ENCODE measurements at regions not wholly inside any gene's neighbourhood (a gene's known extent, or its start where the extent isn't known, plus 50 kb on each side); places are given as distances from the start of the nearest gene placed in this dataset.
A peak's percentile ranks its signal among the peaks of the same experiment; 100 is the strongest.
"Not testable (repeated sequence)": the region's sequence is repeated elsewhere in the genome, so short reads cannot be mapped to it uniquely, and the experiment has no call there.

DNA sequence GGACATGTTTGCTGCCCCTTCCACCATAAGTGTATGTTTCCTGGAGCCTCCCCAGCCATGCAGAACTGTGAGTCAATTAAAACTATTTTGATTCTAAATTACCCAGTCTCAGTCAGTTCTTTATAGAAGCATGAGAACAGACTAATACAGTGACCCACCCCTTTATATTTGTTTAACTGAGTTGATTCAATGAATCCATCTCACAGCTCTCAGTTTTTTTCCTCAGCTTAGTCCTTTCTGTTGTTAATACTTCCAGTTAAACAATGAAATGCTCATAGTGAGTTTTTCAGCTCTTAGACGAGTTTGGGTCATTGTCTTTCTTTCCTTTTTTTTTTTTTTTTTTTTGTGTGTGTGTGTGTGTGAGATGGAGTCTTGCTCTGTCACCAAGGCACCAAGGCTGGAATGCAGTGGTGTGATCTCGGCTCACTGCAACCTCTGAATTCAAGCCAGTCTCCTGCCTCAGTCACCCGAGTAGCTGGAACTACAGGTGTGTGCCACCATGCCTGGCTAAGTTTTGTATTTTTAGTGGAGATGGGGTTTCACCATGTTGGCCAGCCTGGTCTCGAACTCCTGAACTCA lies 627.4 kb downstream of the SPATA31A7 start:
- ATAC-seq; H3K27me3 Mint-ChIP-seq; DNase-seq; H3K9me3 Mint-ChIP-seq; H3K4me1 Mint-ChIP-seq; H3K36me3 Mint-ChIP-seq (ENCODE audit: low read depth); H3K27ac Mint-ChIP-seq; H3K4me3 Mint-ChIP-seq: not testable (repeated sequence)

DNA sequence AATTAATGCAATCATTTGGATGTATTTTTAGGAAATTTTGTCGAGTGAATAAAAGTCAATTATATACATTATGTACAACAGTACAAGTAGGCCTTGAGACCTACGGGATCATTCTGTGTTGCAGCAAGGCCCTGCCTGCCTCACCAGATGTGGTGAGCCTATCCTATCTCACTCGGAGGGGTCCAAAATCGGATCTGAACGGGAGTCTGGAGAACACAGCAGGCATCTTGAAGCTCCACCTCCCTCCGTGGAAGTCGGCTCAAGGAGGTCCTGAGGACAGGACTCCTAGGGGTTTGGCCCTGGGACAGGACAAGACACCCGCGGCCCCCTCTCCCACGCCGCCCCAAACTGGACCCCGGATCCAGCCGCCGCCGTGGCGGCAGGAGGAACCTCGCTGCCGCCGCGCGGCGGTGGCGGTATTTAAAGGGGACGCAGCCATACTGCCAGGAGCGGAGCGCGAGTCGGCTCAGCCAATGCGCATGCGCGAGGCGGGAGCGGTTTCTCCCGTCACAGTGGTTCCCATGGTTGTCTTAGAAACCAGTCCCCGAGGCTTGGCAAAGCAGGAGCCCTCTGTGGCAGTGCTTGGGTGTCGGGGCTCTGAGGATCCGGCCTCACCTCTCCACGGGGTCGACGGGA lies 663.9 kb downstream of the SPATA31A7 start:
- peak; percentile 47 for ATAC-seq
- peak; percentile 86 for DNase-seq
- not testable (repeated sequence) for H3K4me1 Mint-ChIP-seq; H3K4me3 Mint-ChIP-seq; H3K9me3 Mint-ChIP-seq; H3K27me3 Mint-ChIP-seq; H3K36me3 Mint-ChIP-seq (ENCODE audit: low read depth); H3K27ac Mint-ChIP-seq

DNA sequence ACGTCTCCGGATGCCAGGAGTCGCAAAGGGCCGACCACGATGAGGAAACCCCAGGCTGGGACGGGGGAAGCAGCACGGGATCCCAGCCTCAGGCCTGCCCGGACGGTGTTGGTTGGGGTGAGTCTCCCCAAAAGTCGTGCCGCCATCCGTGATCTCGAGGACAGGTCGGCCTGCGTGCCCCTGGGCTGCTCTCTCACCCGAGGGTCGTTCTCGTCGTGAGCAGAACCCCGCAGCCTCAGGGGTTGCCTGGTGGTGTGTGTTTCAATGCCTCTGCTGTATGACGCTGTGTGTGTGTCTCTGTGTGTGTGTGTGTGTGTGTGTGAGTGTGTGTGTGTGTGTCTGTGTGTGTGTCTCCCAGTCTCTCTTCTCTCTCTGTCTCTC lies 664.4 kb downstream of the SPATA31A7 start:
- DNase-seq: peak; percentile 2
- H3K9me3 Mint-ChIP-seq; H3K4me3 Mint-ChIP-seq; H3K4me1 Mint-ChIP-seq; ATAC-seq; H3K36me3 Mint-ChIP-seq (ENCODE audit: low read depth); H3K27ac Mint-ChIP-seq; H3K27me3 Mint-ChIP-seq: not testable (repeated sequence)

DNA sequence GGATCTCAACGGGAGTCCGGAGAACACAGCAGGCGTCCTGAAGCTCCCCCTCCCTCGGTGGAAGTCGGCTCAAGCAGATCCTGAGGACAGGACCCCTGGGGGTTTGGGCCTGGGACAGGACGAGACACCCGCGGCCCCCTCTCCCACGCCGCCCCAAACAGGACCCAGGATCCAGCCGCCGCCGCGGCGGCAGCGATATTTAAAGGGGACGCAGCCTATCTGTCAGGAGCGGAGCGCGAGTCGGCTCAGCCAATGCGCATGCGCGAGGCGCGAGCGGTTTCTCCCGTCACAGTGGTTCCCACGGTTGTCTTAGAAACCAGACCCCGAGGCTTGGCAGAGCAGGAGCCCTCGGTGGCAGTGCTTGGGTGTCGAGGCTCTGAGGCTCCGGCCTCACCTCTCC lies 666.4 kb downstream of the SPATA31A7 start:
- not testable (repeated sequence) for H3K4me3 Mint-ChIP-seq; H3K27ac Mint-ChIP-seq; H3K36me3 Mint-ChIP-seq (ENCODE audit: low read depth); H3K9me3 Mint-ChIP-seq; H3K4me1 Mint-ChIP-seq; DNase-seq; H3K27me3 Mint-ChIP-seq
- peak; percentile 60 for ATAC-seq

DNA sequence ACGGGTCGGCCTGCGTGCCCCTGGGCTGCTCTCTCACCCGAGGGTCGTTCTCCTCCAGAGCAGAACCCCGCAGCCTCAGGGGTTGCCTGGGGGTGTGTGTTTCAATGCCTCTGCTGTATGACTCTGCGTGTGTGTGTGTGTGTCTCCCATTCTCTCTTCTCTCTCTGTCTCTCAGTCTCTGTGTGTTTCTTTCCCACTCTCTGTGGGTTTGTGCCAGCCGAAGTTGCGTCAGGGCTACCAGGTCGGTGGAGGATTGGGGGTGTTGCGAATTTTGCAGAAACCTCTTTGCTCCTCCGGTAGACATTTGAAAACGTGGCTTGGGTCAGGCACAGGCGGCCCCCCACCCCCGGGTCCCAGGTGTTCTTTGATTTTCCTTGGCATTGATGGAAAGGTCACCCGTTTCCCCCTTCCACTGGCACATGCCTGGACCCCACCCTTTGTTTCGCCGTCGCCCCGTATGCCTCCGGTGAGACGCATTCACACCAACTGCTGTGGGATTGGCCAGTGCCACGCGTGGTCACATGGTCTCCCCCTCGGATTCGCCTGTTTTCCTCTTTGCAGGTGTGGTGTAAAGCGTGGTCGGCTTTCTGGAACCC lies 667.1 kb downstream of the SPATA31A7 start:
- not testable (repeated sequence) for ATAC-seq; H3K27ac Mint-ChIP-seq; H3K4me1 Mint-ChIP-seq; H3K27me3 Mint-ChIP-seq; H3K4me3 Mint-ChIP-seq; DNase-seq; H3K9me3 Mint-ChIP-seq; H3K36me3 Mint-ChIP-seq (ENCODE audit: low read depth)

DNA sequence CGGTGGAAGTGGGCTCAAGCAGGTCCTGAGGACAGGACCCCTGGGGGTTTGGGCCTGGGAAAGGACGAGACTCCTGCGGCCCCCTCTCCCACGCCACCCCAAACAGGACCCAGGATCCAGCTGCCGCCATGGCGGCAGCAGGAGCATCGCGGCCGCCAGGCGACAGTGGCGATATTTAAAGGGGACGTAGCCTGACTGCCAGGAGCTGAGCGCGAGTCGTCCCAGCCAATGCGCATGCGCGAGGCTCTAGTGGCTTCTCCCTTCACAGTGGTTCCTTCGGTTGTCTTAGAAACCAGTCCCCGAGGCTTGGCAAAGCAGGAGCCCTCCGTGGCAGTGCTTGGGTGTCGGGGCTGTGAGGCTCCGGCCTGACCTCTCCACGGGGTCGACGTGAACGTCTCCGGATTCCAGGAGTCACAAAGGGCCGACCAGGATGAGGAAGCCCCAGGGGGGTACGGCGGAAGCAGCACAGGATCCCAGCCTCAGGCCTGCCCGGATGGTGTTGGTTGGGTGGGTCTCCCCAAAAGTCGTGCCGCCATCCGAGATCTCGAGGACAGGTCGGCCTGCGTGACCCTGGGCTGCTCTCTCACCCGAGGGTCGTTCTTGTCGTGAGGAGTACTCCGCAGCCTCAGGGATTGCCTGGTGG lies 668.0 kb downstream of the SPATA31A7 start:
- not testable (repeated sequence) for H3K4me3 Mint-ChIP-seq; H3K9me3 Mint-ChIP-seq; H3K4me1 Mint-ChIP-seq; H3K27me3 Mint-ChIP-seq; H3K36me3 Mint-ChIP-seq (ENCODE audit: low read depth); DNase-seq; H3K27ac Mint-ChIP-seq
- peak; percentile 81 for ATAC-seq

DNA sequence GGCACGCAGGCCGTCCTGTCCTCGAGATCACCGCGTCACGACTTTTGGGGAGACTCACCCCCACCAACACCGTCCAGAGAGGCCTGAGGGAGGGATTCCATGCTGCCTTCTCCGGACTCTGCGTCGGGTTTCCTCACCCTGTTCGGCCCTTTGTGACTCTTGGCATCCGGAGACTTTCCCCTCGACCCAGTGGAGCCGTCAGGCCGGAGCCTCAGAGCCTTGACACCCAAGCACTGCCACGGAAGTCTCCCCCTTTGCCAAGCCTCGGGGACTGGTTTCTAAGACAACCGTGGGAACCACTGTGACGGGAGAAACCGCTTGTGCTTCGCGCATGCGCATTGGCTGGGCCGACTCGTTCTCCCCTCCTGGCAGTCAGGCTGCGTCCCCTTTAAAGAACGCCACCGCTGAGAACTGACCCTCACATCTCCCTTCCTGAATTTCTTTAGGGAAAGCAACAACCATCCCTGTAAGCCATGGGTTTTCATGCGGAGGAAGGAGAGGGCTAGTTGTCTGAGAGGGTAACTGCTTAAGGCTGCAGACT lies 672.7 kb downstream of the SPATA31A7 start:
- ATAC-seq; H3K4me3 Mint-ChIP-seq; H3K4me1 Mint-ChIP-seq; H3K27ac Mint-ChIP-seq; H3K9me3 Mint-ChIP-seq; H3K27me3 Mint-ChIP-seq; H3K36me3 Mint-ChIP-seq (ENCODE audit: low read depth): not testable (repeated sequence)
- peak; percentile 77 for DNase-seq

DNA sequence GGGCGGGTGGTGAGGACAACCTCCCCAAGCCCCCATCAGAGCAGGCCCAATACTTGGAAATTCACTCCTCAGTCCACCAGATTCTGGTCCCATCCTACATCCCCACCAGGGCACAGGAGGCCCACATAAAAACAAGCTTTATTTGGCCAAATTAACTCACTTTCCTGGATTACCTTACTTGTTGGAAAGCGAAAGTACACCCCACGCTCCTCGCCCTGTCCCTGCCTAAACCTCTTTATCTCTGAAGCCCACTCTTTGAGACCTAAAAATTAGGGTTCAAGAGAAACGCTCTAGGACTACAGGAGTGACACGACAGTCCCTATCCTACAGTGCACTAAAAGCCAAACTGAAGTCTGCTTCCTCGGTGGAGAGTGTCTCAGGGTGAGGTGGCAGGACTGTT lies 674.6 kb downstream of the SPATA31A7 start:
- H3K9me3 Mint-ChIP-seq; H3K4me3 Mint-ChIP-seq; H3K27me3 Mint-ChIP-seq; DNase-seq; H3K4me1 Mint-ChIP-seq; H3K36me3 Mint-ChIP-seq (ENCODE audit: low read depth); H3K27ac Mint-ChIP-seq; ATAC-seq: not testable (repeated sequence)

DNA sequence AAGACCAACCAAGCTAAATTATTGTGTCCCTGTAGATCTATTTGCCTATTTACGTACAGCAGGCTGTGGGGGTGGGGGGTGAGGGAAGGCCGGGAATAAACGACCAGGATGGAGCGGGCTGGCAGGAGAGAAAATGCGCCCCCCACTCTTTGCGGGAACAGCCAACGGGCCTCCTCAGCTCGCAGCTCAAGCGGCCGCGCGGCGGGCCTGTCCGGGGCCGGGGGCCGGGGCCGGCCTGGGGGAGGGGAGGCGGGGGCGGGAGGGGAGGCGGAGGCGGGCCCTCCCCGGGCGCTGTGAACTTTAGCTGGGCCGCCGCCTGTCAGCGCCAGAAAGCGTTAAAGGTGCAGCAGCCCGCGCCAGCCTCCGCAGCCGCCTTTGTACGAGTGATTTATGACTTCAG lies 679.1 kb downstream of the SPATA31A7 start:
- H3K27ac Mint-ChIP-seq; DNase-seq; H3K9me3 Mint-ChIP-seq; H3K4me3 Mint-ChIP-seq; H3K27me3 Mint-ChIP-seq; H3K4me1 Mint-ChIP-seq; ATAC-seq; H3K36me3 Mint-ChIP-seq (ENCODE audit: low read depth): not testable (repeated sequence)

DNA sequence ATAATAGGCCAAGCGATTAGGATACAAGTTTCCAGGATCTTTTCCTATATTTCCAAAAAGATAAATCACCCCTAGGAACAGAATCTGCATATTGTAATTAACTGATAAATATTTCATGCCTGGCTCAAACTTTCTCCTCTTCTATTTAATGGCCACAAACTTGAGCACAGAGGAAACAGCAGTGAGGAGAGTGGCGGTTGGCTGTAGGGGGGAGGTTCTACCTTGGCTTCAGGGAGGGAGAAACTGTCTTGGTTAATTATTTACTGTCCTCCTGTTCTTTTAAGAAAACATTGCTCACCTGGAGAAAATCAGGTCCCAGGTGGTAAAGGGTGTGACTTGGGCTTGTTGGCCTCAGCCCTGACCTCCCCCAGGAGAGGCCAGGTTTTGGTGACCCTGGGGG lies 682.5 kb downstream of the SPATA31A7 start:
- H3K4me1 Mint-ChIP-seq; ATAC-seq; H3K36me3 Mint-ChIP-seq (ENCODE audit: low read depth); H3K27ac Mint-ChIP-seq; H3K27me3 Mint-ChIP-seq; DNase-seq; H3K9me3 Mint-ChIP-seq; H3K4me3 Mint-ChIP-seq: not testable (repeated sequence)
